ENCODE measurements at regions not wholly inside any gene's neighbourhood (a gene's known extent, or its start where the extent isn't known, plus 50 kb on each side); places are given as distances from the start of the nearest gene placed in this dataset.

DNA sequence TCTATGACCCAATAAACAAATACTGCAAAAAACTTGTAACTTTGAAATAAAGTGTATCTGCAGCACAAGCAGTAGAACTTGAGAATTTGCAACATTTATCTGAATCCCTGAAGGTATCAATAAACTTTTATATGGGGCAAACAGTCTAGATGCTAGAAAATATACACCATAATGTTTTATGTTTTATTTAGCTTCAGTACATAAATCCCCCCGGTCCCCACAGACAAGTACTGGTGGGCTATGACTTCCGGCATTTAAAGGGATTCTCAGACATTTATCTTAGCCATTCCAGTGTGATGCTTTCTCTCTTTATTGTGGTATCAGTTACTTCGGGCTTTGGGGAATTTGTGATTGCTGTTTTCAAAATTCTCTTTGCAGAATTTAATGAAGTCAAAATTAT is 390.4 kb downstream of the SIPA1L2 start:
- DNase-seq (ENCODE audit: insufficient read length, low spot score) = no peak
- no peak for FAIRE-seq
- TF ChIP-seq TAF1 (IDR thresholded peaks at IDR 0.05; ENCODE audit: low read depth, low read length) = no peak
- no peak for TF ChIP-seq PAX5 (IDR thresholded peaks at IDR 0.05; ENCODE audit: insufficient read depth, low read length, severe bottlenecking)
- no peak for TF ChIP-seq POLR2A (IDR thresholded peaks at IDR 0.05; ENCODE audit: low read depth, low read length)
- no peak for TF ChIP-seq POU2F2 (IDR thresholded peaks at IDR 0.05; ENCODE audit: low read depth, low read length)

GRCh38 chr1:232238009-232238408 is 391.9 kb downstream of the SIPA1L2 start:
- no peak for FAIRE-seq
- TF ChIP-seq TAF1 (IDR thresholded peaks at IDR 0.05; ENCODE audit: low read depth, low read length) (no peak), PAX5 (IDR thresholded peaks at IDR 0.05; ENCODE audit: insufficient read depth, low read length, severe bottlenecking) (no peak), POLR2A (IDR thresholded peaks at IDR 0.05; ENCODE audit: low read depth, low read length) (no peak), SPI1 (IDR thresholded peaks at IDR 0.05; ENCODE audit: low read depth, low read length) (no peak), POLR2AphosphoS5 (IDR thresholded peaks at IDR 0.05; ENCODE audit: low read depth, low read length) (no peak), POU2F2 (IDR thresholded peaks at IDR 0.05; ENCODE audit: low read depth, low read length) (no peak)

GRCh38 chr1:232227306-232227705 is 402.6 kb downstream of the SIPA1L2 start:
- DNase-seq (ENCODE audit: insufficient read length, low spot score) (no peak), FAIRE-seq (no peak)
- no peak for TF ChIP-seq POLR2AphosphoS5 (IDR thresholded peaks at IDR 0.05; ENCODE audit: low read depth, low read length)
- no peak for TF ChIP-seq POU2F2 (IDR thresholded peaks at IDR 0.05; ENCODE audit: low read depth, low read length)
- no peak for TF ChIP-seq PAX5 (IDR thresholded peaks at IDR 0.05; ENCODE audit: insufficient read depth, low read length, severe bottlenecking)
- no peak for TF ChIP-seq SPI1 (IDR thresholded peaks at IDR 0.05; ENCODE audit: low read depth, low read length)
- no peak for TF ChIP-seq TAF1 (IDR thresholded peaks at IDR 0.05; ENCODE audit: low read depth, low read length)
- TF ChIP-seq POLR2A (IDR thresholded peaks at IDR 0.05; ENCODE audit: low read depth, low read length) = no peak

More at GRCh38 chr1:232238009-232238408, 391.9 kb downstream of the SIPA1L2 start:
- DNase-seq (ENCODE audit: insufficient read length, low spot score) = no peak

DNA sequence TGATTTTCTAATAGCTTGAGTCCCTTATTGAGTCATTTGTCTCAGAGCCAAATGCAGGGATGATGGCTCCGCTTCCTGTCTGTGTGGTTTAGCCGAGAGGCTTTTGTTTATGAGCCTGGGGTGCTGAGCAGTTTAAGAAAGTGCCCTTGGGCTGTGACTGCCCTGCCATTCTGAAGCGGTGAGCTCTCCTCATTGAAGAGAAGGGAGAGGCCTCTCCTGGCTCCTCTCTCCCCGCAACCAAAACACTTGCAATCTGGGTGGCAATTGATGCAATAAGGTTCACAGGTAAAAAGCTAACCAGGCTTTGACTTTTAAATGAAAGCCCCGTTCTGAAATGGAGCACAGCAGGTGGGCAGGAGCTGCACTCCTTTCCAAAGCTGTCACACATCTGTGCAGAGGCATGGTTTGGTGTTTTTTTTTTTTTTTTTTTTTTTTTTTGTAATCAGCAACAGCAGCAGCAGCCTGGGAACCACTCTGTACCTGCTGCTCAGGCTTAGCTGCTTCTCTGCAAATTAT is 403.7 kb downstream of the SIPA1L2 start:
- TF ChIP-seq TAF1 (IDR thresholded peaks at IDR 0.05; ENCODE audit: low read depth, low read length) (no peak), POLR2AphosphoS5 (IDR thresholded peaks at IDR 0.05; ENCODE audit: low read depth, low read length) (no peak), PAX5 (IDR thresholded peaks at IDR 0.05; ENCODE audit: insufficient read depth, low read length, severe bottlenecking) (no peak), SPI1 (IDR thresholded peaks at IDR 0.05; ENCODE audit: low read depth, low read length) (no peak), POU2F2 (IDR thresholded peaks at IDR 0.05; ENCODE audit: low read depth, low read length) (no peak), POLR2A (IDR thresholded peaks at IDR 0.05; ENCODE audit: low read depth, low read length) (no peak)
- DNase-seq (ENCODE audit: insufficient read length, low spot score) = no peak
- FAIRE-seq = no peak

- no peak for TF ChIP-seq POLR2AphosphoS5 (IDR thresholded peaks at IDR 0.05; ENCODE audit: low read depth, low read length)
- no peak for TF ChIP-seq SPI1 (IDR thresholded peaks at IDR 0.05; ENCODE audit: low read depth, low read length)
- FAIRE-seq = no peak
- no peak for DNase-seq (ENCODE audit: insufficient read length, low spot score)
Measured at GRCh38 chr1:232225336-232226131, 404.4 kb downstream of the SIPA1L2 start.

- FAIRE-seq = no peak
- TF ChIP-seq POLR2AphosphoS5 (IDR thresholded peaks at IDR 0.05; ENCODE audit: low read depth, low read length) (no peak), POU2F2 (IDR thresholded peaks at IDR 0.05; ENCODE audit: low read depth, low read length) (no peak), TAF1 (IDR thresholded peaks at IDR 0.05; ENCODE audit: low read depth, low read length) (no peak), POLR2A (IDR thresholded peaks at IDR 0.05; ENCODE audit: low read depth, low read length) (no peak)
- DNase-seq (ENCODE audit: insufficient read length, low spot score) = no peak
Measured at GRCh38 chr1:232223887-232224286, 406.0 kb downstream of the SIPA1L2 start.

GRCh38 chr1:232223183-232223708 is 406.7 kb downstream of the SIPA1L2 start:
- DNase-seq (ENCODE audit: insufficient read length, low spot score) (no peak), FAIRE-seq (no peak)
- TF ChIP-seq SPI1 (IDR thresholded peaks at IDR 0.05; ENCODE audit: low read depth, low read length) (no peak), TAF1 (IDR thresholded peaks at IDR 0.05; ENCODE audit: low read depth, low read length) (no peak), PAX5 (IDR thresholded peaks at IDR 0.05; ENCODE audit: insufficient read depth, low read length, severe bottlenecking) (no peak)

DNA sequence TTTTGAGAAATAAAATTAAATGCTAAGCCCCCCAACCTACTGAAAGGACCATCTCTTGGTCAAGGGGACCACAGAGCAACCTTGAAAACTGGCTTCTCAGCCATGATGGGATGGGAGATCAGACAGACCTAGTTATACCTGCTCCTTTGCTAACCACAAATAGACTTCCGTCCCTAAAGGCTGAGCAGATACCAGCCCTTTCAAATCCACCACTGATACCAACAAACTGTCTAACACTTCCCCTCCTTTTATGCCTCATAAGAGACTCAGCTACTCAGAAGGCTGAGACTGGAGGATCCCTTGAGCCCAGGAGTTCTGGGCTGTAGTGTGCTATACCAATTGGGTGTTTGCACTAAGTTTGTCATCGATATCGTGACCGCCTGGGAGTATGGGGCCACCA is 407.3 kb downstream of the SIPA1L2 start:
- no peak for DNase-seq (ENCODE audit: insufficient read length, low spot score)
- TF ChIP-seq POLR2AphosphoS5 (IDR thresholded peaks at IDR 0.05; ENCODE audit: low read depth, low read length) = no peak
- TF ChIP-seq TAF1 (IDR thresholded peaks at IDR 0.05; ENCODE audit: low read depth, low read length) = no peak
- no peak for TF ChIP-seq POU2F2 (IDR thresholded peaks at IDR 0.05; ENCODE audit: low read depth, low read length)
- FAIRE-seq = no peak

GRCh38 chr1:232221802-232222499 is 408.0 kb downstream of the SIPA1L2 start:
- DNase-seq (ENCODE audit: insufficient read length, low spot score) (no peak), FAIRE-seq (no peak)
- TF ChIP-seq TAF1 (IDR thresholded peaks at IDR 0.05; ENCODE audit: low read depth, low read length) (no peak), POLR2A (IDR thresholded peaks at IDR 0.05; ENCODE audit: low read depth, low read length) (no peak), SPI1 (IDR thresholded peaks at IDR 0.05; ENCODE audit: low read depth, low read length) (no peak), POU2F2 (IDR thresholded peaks at IDR 0.05; ENCODE audit: low read depth, low read length) (no peak), POLR2AphosphoS5 (IDR thresholded peaks at IDR 0.05; ENCODE audit: low read depth, low read length) (no peak), PAX5 (IDR thresholded peaks at IDR 0.05; ENCODE audit: insufficient read depth, low read length, severe bottlenecking) (no peak)
